A549 (cell line): ENCODE measurements at regions not wholly inside any gene's neighbourhood (a gene's known extent, or its start where the extent isn't known, plus 50 kb on each side); places are given as distances from the start of the nearest gene placed in this dataset.

Source experiments
- ATAC-seq, 2 experiments: fragments of 200-7000 bp in 1 of 2; fragments of >200 bp in 1 of 2; cut with Nextera tagmentation in 1 of 2; cut with Tn5 transposase in 1 of 2; 3 replicates each; pipeline versions ENCODE4 v1.8.0 to v1.9.1; 2018 to 2020; ENCODE audit warnings: mild to moderate bottlenecking in 1 of 2, moderate library complexity in 1 of 2
- CTCF ChIA-PET: fragments of 300-600 bp; sonication (Branson Sonifier 250); formaldehyde crosslinking; extraction: SDS; loops from one replicate; lab custom pipeline; 2021; ENCODE audit warnings: antibody characterized with exemption, inconsistent platforms; lab: Yijun Ruan, JAX
- POLR2A ChIA-PET: fragments of 350-600 bp; formaldehyde crosslinking; extraction: SDS; loops from one replicate; lab custom pipeline; 2021; ENCODE audit warnings: antibody characterized with exemption, inconsistent platforms; lab: Yijun Ruan, JAX
- DNase-seq, 2 experiments: peaks; one replicate each; pipeline versions ENCODE4 v3.0.0 to v3.0.0-alpha.2; 2011 to 2016; ENCODE audit warnings: low read depth in 1 of 2, low spot score in 1 of 2
- FAIRE-seq: peaks from 2 replicates; lab custom pipeline; 2011; peaks lifted over from hg19 to GRCh38; lab: Jason Lieb, UNC
- H3K27ac ChIP-seq, 2 experiments: fragments of >200 bp; sonication (Bioruptor Twin); formaldehyde crosslinking; 3 replicates each; pipeline ENCODE4 v1.5.1; 2016 to 2017
- H3K4me1 ChIP-seq: fragments of >200 bp; sonication (Bioruptor Twin); formaldehyde crosslinking; 3 replicates; pipeline ENCODE4 v1.6.1; 2016
- H3K4me2 ChIP-seq: fragments of >200 bp; sonication (Bioruptor Twin); formaldehyde crosslinking; 3 replicates; pipeline ENCODE4 v1.6.1; 2016
- H3K4me3 ChIP-seq: fragments of >200 bp; sonication (Bioruptor Twin); formaldehyde crosslinking; 3 replicates; pipeline ENCODE4 v1.5.1; 2016
- H3K9me3 ChIP-seq: fragments of >200 bp; sonication (Bioruptor Twin); formaldehyde crosslinking; 3 replicates; pipeline ENCODE4 v1.6.1; 2016
- ATOH8 ChIP-seq: fragments of 250-450 bp; sonication (Bioruptor Pico); IDR thresholded peaks from 2 replicates; pipeline ENCODE4 v1.5.0; 2020; ENCODE audit warnings: low read depth, mild to moderate bottlenecking, moderate library complexity
- BCL3 ChIP-seq: fragments of >200 bp; sonication (Bioruptor Twin); formaldehyde crosslinking; IDR thresholded peaks from 3 replicates; pipeline ENCODE4 v1.6.1; 2016
- CBX2 ChIP-seq: fragments of 200-600 bp; sonication (generic); IDR thresholded peaks from 2 replicates; pipeline ENCODE4 v1.6.1; 2016; ENCODE audit warnings: low read depth, mild to moderate bottlenecking, borderline replicate concordance
- CHD4 ChIP-seq: fragments of 200-600 bp; sonication (generic); IDR thresholded peaks from 2 replicates; pipeline ENCODE4 v1.6.1; 2016; ENCODE audit warnings: antibody characterized with exemption, mild to moderate bottlenecking, borderline replicate concordance
- CTCF ChIP-seq: fragments of >200 bp; sonication (Bioruptor Twin); formaldehyde crosslinking; IDR thresholded peaks from 3 replicates; pipeline ENCODE4 v1.5.1; 2016
- EHMT2 ChIP-seq: fragments of 200-600 bp; sonication (generic); IDR thresholded peaks from 2 replicates; pipeline ENCODE4 v1.6.1; 2016; ENCODE audit warnings: antibody characterized with exemption, low read depth, mild to moderate bottlenecking, moderate library complexity
- EP300 ChIP-seq, 2 experiments: fragments of >200 bp; sonication (Bioruptor Twin); formaldehyde crosslinking; IDR thresholded peaks; 2 replicates in 1 of 2; 3 replicates in 1 of 2; pipeline ENCODE4 v1.6.1; 2016 to 2017
- FOSB ChIP-seq: fragments of 250-450 bp; sonication (Bioruptor Pico); IDR thresholded peaks from 2 replicates; pipeline ENCODE4 v1.5.0; 2020; ENCODE audit warnings: mild to moderate bottlenecking, moderate library complexity
- FOSL2 ChIP-seq, 2 experiments: fragments of 450-650 bp in 1 of 2; fragments of >200 bp in 1 of 2; sonication (Bioruptor Twin) in 1 of 2; formaldehyde crosslinking; IDR thresholded peaks; 2 replicates each; pipeline versions ENCODE4 v1.5.0 to v1.6.1; 2016 to 2020; ENCODE audit warnings: mild to moderate bottlenecking in 1 of 2, moderate library complexity in 1 of 2
- FOXS1 ChIP-seq: fragments of 250-450 bp; sonication (Bioruptor Pico); IDR thresholded peaks from 2 replicates; pipeline ENCODE4 v1.5.0; 2020; ENCODE audit warnings: mild to moderate bottlenecking, moderate library complexity
- GATA3 ChIP-seq: IDR thresholded peaks from 2 replicates; pipeline ENCODE4 v1.6.1; 2012; ENCODE audit warnings: borderline replicate concordance
- HDAC2 ChIP-seq: fragments of 200-600 bp; sonication (generic); IDR thresholded peaks from 2 replicates; pipeline ENCODE4 v1.6.1; 2016
- HES2 ChIP-seq: fragments of >200 bp; sonication (Bioruptor Twin); formaldehyde crosslinking; IDR thresholded peaks from 2 replicates; pipeline ENCODE4 v1.6.1; 2016
- HEYL ChIP-seq: fragments of 250-450 bp; sonication (Bioruptor Pico); IDR thresholded peaks from 2 replicates; pipeline ENCODE4 v1.8.0; 2021; ENCODE audit warnings: mild to moderate bottlenecking, moderate library complexity
- HOXA7 ChIP-seq: fragments of 250-450 bp; sonication (Bioruptor Pico); IDR thresholded peaks from 2 replicates; pipeline ENCODE4 v1.5.0; 2020; ENCODE audit warnings: mild to moderate bottlenecking, moderate library complexity
- HOXB5 ChIP-seq: fragments of 250-450 bp; sonication (Bioruptor Pico); IDR thresholded peaks from 2 replicates; pipeline ENCODE4 v1.5.0; 2020; ENCODE audit warnings: mild to moderate bottlenecking, moderate library complexity
- KDM1A ChIP-seq: fragments of 200-600 bp; sonication (generic); IDR thresholded peaks from 2 replicates; pipeline ENCODE4 v1.6.1; 2016; ENCODE audit warnings: low read depth, mild to moderate bottlenecking
- KDM5A ChIP-seq: fragments of 200-600 bp; sonication (generic); IDR thresholded peaks from 2 replicates; pipeline ENCODE4 v1.6.1; 2016; ENCODE audit warnings: antibody characterized with exemption, mild to moderate bottlenecking
- MAFK ChIP-seq: fragments of 450-650 bp; IDR thresholded peaks from 2 replicates; pipeline ENCODE4 v1.6.1; 2014; ENCODE audit not compliant: partially characterized antibody
- MAZ ChIP-seq: fragments of 150-350 bp; IDR thresholded peaks from 2 replicates; pipeline ENCODE4 v1.6.1; 2014; ENCODE audit warnings: antibody characterized with exemption, low read depth, low read length, borderline replicate concordance
- MYC ChIP-seq: IDR thresholded peaks from 2 replicates; pipeline ENCODE4 v1.6.1; 2012; ENCODE audit warnings: mild to moderate bottlenecking, inconsistent platforms, low read length, improper control_type of control experiment, borderline replicate concordance
- NFE2L2 ChIP-seq: fragments of 150-350 bp; conservative IDR thresholded peaks from 2 replicates; pipeline ENCODE4 v1.6.1; 2014; ENCODE audit warnings: low read length
- NR3C1 ChIP-seq: fragments of >200 bp; sonication (Bioruptor Twin); formaldehyde crosslinking; IDR thresholded peaks from 3 replicates; pipeline ENCODE4 v1.6.1; 2017
- POLR2AphosphoS2 ChIP-seq: conservative IDR thresholded peaks from 2 replicates; pipeline ENCODE4 v1.6.1; 2012; ENCODE audit warnings: low read length, improper control_type of control experiment, inconsistent platforms
- RAD21 ChIP-seq, 2 experiments: fragments of >200 bp in 1 of 2; sonication (Bioruptor Twin) in 1 of 2; formaldehyde crosslinking in 1 of 2; IDR thresholded peaks in 1 of 2; conservative IDR thresholded peaks in 1 of 2; 2 replicates in 1 of 2; 3 replicates in 1 of 2; pipeline ENCODE4 v1.6.1; 2012 to 2018; ENCODE audit warnings: inconsistent platforms in 1 of 2
- RARB ChIP-seq: fragments of 250-450 bp; sonication (Bioruptor Pico); IDR thresholded peaks from 2 replicates; pipeline ENCODE4 v1.8.0; 2021; ENCODE audit warnings: mild to moderate bottlenecking, moderate library complexity
- SMC3 ChIP-seq: fragments of >200 bp; sonication (Bioruptor Twin); formaldehyde crosslinking; IDR thresholded peaks from 3 replicates; pipeline ENCODE4 v1.6.1; 2018; ENCODE audit warnings: inconsistent platforms
- TFCP2L1 ChIP-seq: fragments of 250-450 bp; sonication (Bioruptor Pico); IDR thresholded peaks from 2 replicates; pipeline ENCODE4 v1.5.0; 2021; ENCODE audit warnings: mild to moderate bottlenecking
- TP53 ChIP-seq: fragments of 250-450 bp; sonication (Bioruptor Pico); IDR thresholded peaks from 2 replicates; pipeline ENCODE4 v1.5.0; 2021; ENCODE audit warnings: mild to moderate bottlenecking, moderate library complexity
- ZFP36 ChIP-seq: fragments of 450-650 bp; IDR thresholded peaks from 2 replicates; pipeline ENCODE4 v1.6.1; 2014; ENCODE audit warnings: borderline replicate concordance; ENCODE audit not compliant: partially characterized antibody
- ZSCAN20 ChIP-seq: fragments of 250-450 bp; sonication (Bioruptor Pico); IDR thresholded peaks from 2 replicates; pipeline ENCODE4 v1.8.0; 2022; ENCODE audit warnings: mild to moderate bottlenecking, moderate library complexity
- WGBS: methylation state at CpG from one replicate; pipeline ENCODE4 v1.1.6; 2017; ENCODE audit errors: missing lambda C conversion rate; 5-methylcytosine and 5-hydroxymethylcytosine counted together

GRCh38 chr14:58769771-58770170 is 132.0 kb downstream of the DACT1 start:
- Histone ChIP-seq H3K4me3 (no peak overlapping the region), H3K4me2 (no peak overlapping the region), H3K4me1 (no peaks in the 10 kb centered on the region), H3K27ac (no peak overlapping the region), H3K9me3 (no peaks in the 10 kb centered on the region)
- ATAC-seq = no peak
- ChIA-PET CTCF (interaction anchor here (1.0 kb wide), 1 partner anchor 18 kb away, joined by 3 read pairs; no protein-coding TSS in a partner anchor), POLR2A (no interaction called here)
- TF ChIP-seq NFE2L2 (no peak), HOXA7 (CRISPR knock-in tag) (no peak), SMC3 (no peak), KDM1A (no peak), POLR2AphosphoS2 (no peak), CTCF (no peak), HEYL (CRISPR knock-in tag) (no peak), TFCP2L1 (CRISPR knock-in tag) (no peak), HES2 (no peak), MAFK (no peak)
- FAIRE-seq = no peak
- DNase-seq = no peak
- WGBS = 65% methylated on average over 2 of the region's 2 CpGs

GRCh38 chr14:58770491-58770982 is 132.8 kb downstream of the DACT1 start:
- POLR2A ChIA-PET = no interaction called here
- CTCF ChIA-PET = interaction anchor here (1.0 kb wide), 1 partner anchor 19 kb away, joined by 3 read pairs; no protein-coding TSS in a partner anchor
- no peak for ATAC-seq
- Histone ChIP-seq H3K27ac (no peak overlapping the region), H3K4me2 (no peak overlapping the region), H3K9me3 (no peaks in the 10 kb centered on the region), H3K4me1 (no peaks in the 10 kb centered on the region), H3K4me3 (no peak overlapping the region)
- TF ChIP-seq ZFP36 = no peak
- TF ChIP-seq CHD4 = no peak
- TF ChIP-seq FOSB (CRISPR knock-in tag) = no peak
- no peak for TF ChIP-seq CBX2
- TF ChIP-seq HOXB5 (CRISPR knock-in tag) = no peak
- no peak for TF ChIP-seq RAD21 (conservative IDR thresholded peaks at IDR 0.05 in 1 of 2, IDR thresholded peaks at IDR 0.05 in 1 of 2)
- no peak for TF ChIP-seq ZSCAN20 (CRISPR knock-in tag)
- no peak for TF ChIP-seq HDAC2
- no peak for TF ChIP-seq SMC3
- no peak for TF ChIP-seq EP300 (IDR thresholded peaks at IDR 0.05)
- TF ChIP-seq MAZ = no peak
- FAIRE-seq = no peak
- DNase-seq = no peak

- TF ChIP-seq FOSL2 (IDR thresholded peaks at IDR 0.05) = no peak
- no peak for TF ChIP-seq FOSL2 (CRISPR knock-in tag; IDR thresholded peaks at IDR 0.05)
- TF ChIP-seq ZFP36 = no peak
- TF ChIP-seq BCL3 = no peak
- TF ChIP-seq TP53 (CRISPR knock-in tag) = no peak
- no peak for TF ChIP-seq KDM5A
- no peak for TF ChIP-seq ATOH8 (CRISPR knock-in tag)
- TF ChIP-seq FOXS1 (CRISPR knock-in tag) = no peak
- TF ChIP-seq RAD21 (conservative IDR thresholded peaks at IDR 0.05 in 1 of 2, IDR thresholded peaks at IDR 0.05 in 1 of 2) = no peak
- TF ChIP-seq GATA3 = no peak
- TF ChIP-seq MAFK = no peak
- no peak for TF ChIP-seq MYC
- no peak for TF ChIP-seq NR3C1
- no peak for TF ChIP-seq EHMT2
- no peak for TF ChIP-seq RARB
- TF ChIP-seq, all 56 proteins: peak for 0
- WGBS = 93% methylated on average over 6 of the region's 6 CpGs
- ATAC-seq (no peak), FAIRE-seq (no peak), DNase-seq (no peak)
- ChIA-PET CTCF (no interaction called here), POLR2A (no interaction called here)
- no peaks in the 10 kb centered on the region for H3K4me1 ChIP-seq
- H3K27ac ChIP-seq = no peak overlapping the region
- H3K4me3 ChIP-seq = no peak overlapping the region
- no peak overlapping the region for H3K4me2 ChIP-seq
- H3K9me3 ChIP-seq = no peaks in the 10 kb centered on the region
These were observed 133.3 kb downstream of the DACT1 start for GRCh38 chr14:58771016-58771415.
